Adipose tissue (tissue), 3 donors: ENCODE measurements at regions not wholly inside any gene's neighbourhood (a gene's known extent, or its start where the extent isn't known, plus 50 kb on each side); places are given as distances from the start of the nearest gene placed in this dataset.
"Not testable (repeated sequence)": the region's sequence is repeated elsewhere in the genome, so short reads cannot be mapped to it uniquely, and the experiment has no call there.

ENCODE experiments used
- H3K27ac ChIP-seq: one replicate; pipeline ENCODE4 v1.5.1; 2013; ENCODE audit warnings: low read depth, low read length
- WGBS, 3 donors: extraction: QIAGEN DNeasy Blood & Tissue Kit; methylation state at CpG; one replicate each; pipeline ENCODE4 v1.1.7; 2013; 5-methylcytosine and 5-hydroxymethylcytosine counted together
- donor health status: healthy with polysubstance abuse.
- donor health status: Bipolar disorder and iron deficiency.
- donor health status: healthy.

DNA sequence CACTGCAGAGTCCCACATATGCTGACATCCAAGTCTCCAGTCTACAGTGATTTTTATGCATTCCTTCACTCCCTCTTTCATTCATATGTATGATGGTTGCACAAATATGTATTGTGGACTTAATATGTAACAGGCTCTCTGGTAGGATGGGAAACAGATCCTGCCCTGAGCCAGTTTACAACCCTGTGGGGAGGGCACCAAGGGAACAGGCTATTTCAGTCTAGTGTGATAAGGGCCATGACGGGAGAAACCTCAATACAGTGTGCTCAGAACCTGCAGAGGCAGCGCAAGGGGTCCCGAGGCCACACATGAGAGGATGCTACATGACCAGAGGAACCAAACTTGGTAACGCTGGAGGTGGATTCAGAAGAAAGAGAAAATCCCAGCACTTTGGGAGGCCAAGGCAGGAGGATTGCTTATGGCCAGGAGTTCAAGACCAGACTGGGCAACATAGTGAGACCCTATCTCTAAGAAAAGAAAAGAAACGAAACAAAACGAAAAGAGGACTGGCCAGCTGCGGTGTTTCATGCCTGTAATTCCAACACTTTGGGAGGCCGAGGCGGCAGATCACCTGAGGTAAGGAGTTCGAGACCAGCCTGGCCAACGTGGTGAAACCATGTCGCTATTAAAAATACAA, 249.8 kb upstream of the JARID2 start:
- H3K27ac ChIP-seq = no peak overlapping the region
- WGBS, 3 donors = 87 to 97% (median 96%) methylated on average over 12 of the region's 12 CpGs

DNA sequence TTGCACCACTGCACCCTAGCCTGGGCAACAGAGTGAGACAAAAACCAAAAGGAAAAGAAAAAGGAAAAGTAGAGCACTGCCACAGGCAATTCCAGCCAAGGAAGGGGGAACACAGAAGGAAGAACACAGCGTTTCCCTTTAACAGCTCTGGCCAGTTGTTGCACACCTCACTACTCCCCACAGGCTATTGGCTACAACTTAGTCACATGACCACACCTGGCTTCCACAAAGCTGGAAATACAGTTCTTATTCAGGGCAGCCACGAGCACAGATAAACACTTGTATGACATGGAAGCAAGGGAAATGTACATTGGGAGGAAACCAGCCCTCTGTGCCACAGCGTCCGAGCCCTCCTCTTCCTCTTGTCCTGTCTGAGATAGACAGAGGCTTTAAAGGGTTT, 249.0 kb upstream of the JARID2 start:
- 54 to 68% (median 55%) methylated on average over 4 of the region's 4 CpGs for WGBS, 3 donors
- no peak overlapping the region for H3K27ac ChIP-seq

DNA sequence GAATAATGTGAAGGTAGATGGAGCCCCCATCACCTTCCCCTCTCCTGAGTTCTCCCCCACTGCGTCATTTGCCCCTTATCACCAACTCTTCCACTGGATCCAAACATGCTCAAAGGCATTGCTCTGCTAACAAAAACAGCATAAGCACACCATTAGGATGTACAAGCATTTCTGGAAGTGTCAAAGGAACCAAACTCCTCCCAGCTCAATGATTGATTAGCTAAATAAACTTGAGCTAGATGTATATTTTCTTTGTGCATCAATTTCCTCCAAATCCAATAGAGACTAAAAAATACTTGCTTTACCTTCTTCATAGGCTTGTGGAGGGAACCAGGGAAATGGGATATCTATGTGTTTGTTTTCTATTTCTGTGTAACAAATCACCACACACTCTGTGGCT, 248.4 kb upstream of the JARID2 start:
- no peak overlapping the region for H3K27ac ChIP-seq
- 79 to 89% (median 86%) methylated on average over 1 of the region's 1 CpG for WGBS, 3 donors

DNA sequence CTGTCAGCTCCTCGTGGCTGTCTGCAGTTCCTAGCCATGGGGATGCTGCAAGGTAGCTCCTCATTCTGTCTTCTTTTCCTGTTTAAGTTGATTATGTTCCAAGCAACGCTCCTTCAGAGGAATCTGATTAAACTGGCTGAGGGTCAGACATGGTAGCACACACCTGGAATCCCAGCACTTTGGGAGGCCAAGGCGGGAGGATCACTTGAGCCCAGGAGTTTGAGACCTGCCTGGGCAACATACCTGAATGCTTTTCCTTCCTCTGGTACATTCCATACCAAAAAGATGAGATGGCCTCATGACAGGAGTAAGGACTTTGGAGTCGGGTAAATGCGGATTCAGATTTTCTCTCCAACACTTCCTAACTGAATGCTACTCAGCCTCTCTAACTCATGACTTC, 246.8 kb upstream of the JARID2 start:
- 78 to 88% (median 84%) methylated on average over 5 of the region's 5 CpGs for WGBS, 3 donors
- no peak overlapping the region for H3K27ac ChIP-seq

DNA sequence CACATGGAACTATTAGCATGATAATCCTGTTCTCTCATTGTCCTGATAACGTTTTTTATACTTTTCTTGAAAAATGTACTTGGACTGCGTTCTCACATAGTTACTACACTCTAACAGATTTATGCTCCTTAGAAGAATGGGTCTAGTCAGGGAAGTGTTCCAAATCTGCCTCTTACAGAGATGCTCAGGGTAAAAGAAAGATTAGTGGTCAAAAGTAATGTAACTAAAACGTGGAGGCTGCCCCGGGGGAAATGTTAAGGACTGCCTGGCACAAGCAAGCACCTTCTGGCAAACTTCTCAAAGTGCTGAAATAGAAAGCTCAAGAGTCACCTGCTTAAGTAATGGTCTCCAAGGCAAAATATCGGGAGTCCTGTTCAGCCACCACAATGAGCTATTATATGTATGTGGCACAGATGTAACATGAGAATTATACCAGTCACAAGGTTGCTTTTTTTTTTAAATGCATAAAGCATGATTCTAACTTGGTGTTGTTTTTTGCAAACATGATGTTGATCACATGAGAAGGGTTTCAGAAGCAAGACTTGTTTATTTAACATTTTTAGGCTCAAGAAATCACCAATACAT, 244.5 kb upstream of the JARID2 start:
- 63 to 64% (median 64%) methylated on average over 5 of the region's 5 CpGs for WGBS, 3 donors
- no peak overlapping the region for H3K27ac ChIP-seq

DNA sequence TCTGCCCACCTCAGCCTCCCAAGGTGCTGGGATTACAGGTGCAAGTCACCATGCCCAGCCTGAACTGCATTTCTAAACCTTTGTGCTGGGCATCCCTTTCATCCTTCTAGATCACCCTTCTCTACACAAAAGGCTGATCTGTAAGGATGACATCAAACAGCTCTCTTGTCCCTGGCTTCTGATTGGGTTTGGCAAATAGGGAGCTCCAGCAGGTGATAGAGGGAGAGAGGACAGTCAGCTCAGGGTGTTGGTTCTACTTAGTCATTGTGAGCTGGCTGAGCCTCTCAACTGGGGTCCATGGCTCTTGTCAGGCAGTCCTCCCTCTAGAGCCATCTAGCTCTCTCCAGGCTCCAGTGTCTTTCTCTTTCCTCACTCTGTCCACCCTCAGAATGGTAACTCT, 237.6 kb upstream of the JARID2 start:
- H3K27ac ChIP-seq = no peak overlapping the region

DNA sequence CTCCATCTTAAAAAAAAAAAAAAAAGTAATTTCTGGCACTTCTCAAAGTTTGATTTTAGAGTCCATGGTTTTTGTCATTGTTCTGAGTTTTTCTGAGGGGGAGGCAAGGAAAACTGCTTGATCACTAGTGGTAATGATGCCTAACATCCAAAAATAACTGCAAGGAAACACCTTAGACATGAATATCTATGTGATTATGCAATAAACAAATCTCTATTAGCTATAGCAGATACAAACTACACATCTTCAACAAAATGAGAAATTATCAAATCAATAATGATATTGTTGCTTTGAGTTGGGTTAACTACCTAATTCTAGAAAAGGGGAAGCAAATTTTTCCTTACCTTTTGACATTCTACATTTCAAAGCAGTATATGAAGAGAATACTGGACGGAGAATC, 230.9 kb upstream of the JARID2 start:
- 83 to 100% (median 93%) methylated on average over 1 of the region's 1 CpG for WGBS, 3 donors
- no peak overlapping the region for H3K27ac ChIP-seq

DNA sequence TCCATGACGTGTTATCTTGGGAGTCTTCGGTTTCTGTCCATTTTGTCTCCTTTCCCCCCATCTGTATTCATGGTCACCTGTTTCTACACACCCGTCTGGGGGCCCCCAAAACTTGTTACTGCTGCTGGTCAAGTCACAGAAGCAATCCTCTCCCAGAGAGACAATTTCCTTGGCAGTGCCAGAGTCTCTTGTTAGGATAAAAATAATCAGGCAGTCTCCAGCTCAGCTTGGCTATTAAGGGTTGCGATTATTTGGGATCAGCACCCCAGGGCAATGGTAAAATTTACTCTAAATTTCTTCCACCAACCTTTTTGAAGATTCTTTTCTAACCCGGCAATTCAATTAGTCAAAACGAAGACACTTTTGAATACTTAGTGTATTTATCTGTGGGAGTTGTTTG, 229.1 kb upstream of the JARID2 start:
- WGBS, 3 donors = 60 to 72% (median 69%) methylated on average over 6 of the region's 6 CpGs
- no peak overlapping the region for H3K27ac ChIP-seq

DNA sequence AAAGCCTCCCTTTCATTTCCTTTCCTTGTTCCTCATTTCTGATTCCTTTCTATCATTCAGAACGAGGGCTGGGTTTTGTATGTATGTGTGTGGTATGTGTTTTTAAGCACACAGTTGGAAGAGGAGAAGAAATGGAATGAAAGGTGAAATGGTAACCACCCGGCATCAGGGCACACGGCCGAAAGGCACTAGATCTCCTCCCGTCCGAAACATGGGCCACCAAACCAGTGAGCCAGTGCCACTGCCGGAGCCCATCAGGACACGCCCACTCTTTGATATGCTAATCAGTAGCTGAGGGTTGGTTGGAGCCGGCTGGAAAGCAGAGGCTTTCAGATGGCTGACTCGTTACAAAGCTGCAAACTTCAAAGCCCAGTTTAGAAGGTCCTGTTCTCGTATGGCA, 228.6 kb upstream of the JARID2 start:
- WGBS, 3 donors = 28 to 45% (median 43%) methylated on average over 11 of the region's 11 CpGs
- H3K27ac ChIP-seq = no peak overlapping the region

DNA sequence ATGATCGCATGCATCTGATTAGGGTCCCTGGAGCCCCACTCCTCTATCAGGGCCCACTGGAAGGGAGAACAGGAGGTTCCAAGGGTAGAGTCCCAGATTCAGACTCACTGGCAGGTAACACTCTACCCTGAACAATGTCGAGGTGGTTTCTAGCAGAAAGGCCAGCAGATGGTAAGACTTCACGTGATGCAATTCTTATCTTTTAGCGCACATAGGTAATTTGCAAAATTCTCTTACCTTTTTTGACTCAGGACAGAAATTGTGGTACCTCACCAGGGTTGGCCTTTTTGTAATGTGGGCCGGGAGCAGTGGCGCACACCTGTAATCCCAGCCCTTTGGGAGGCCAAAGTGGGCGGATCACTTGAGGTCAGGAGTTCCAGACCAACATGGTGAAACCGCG, 228.1 kb upstream of the JARID2 start:
- WGBS, 3 donors = 91 to 95% (median 94%) methylated on average over 9 of the region's 9 CpGs

DNA sequence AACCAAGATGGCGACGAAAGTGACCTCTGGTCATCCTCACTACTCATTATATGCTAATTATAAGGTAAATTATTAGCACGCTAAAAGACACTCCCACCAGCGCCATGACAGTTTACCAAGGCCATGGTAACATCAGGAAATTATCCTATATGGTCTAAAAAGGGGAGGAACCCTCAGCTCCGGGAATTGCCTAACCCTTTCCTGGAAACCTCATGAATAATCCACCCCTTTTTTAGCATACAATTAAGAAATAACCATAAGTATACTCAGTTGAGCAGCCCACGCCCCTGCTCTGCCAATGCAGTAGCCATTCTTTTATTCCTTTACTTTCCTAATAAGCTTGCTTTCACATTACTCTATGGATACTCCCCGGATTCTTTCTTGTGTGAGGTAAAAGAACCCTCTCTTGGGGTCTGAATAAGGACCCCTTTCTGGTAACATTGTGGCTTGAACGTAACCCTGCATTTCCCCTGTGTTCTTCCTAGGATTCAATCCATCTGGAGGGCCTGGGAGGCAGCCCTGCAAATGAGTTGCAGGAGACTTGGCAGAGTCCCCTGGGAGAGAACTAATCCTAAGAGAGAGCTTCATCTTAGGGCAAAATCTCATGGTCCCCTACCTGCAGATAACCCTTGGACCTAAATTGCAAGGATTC, 225.6 kb upstream of the JARID2 start:
- H3K27ac ChIP-seq = no peak overlapping the region
- 88 to 95% (median 91%) methylated on average over 8 of the region's 8 CpGs for WGBS, 3 donors

More for the DNA sequence above, 228.1 kb upstream of the JARID2 start:
- no peak overlapping the region for H3K27ac ChIP-seq

DNA sequence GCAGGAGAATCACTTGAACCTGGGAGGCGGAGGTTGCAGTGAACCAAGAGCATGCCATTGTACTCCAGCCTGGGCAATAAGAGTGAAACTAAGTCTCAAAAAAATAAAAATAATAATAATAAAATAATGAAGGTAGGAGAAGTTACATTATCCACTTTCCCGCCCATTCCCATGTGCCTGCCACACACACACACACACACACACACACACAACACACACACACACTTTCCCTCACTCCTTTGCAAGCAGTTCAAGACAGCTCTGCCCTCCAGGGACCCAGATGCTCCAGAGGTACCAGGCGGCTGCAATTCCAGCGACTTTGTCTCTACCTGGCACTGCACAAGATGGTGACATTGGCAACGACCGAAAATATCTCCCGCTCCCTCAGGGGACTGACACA, 224.8 kb upstream of the JARID2 start:
- 78 to 86% (median 83%) methylated on average over 7 of the region's 7 CpGs for WGBS, 3 donors

DNA sequence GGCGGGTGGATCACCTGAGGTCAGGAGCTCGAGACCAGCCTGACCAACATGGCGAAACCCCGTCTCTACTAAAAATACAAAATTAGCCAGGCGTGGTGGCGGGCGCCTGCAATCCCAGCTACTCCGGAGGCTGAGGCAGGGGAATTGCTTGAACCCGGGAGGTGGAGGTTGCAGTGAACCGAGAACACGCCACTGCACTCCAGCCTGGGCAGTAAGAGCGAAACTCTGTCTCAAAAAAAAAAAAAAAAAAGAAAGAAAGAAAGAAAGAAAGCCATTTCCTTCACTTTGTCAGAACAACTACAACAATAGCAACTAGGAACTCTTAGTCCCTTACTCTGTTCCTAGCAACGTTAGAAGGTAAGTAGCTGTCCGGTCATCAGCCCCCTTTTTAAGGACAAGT, 222.9 kb upstream of the JARID2 start:
- H3K27ac ChIP-seq = not testable (repeated sequence)
- WGBS, 3 donors = 91 to 94% (median 92%) methylated on average over 14 of the region's 14 CpGs

More for the DNA sequence above, 224.8 kb upstream of the JARID2 start:
- H3K27ac ChIP-seq = no peak overlapping the region

DNA sequence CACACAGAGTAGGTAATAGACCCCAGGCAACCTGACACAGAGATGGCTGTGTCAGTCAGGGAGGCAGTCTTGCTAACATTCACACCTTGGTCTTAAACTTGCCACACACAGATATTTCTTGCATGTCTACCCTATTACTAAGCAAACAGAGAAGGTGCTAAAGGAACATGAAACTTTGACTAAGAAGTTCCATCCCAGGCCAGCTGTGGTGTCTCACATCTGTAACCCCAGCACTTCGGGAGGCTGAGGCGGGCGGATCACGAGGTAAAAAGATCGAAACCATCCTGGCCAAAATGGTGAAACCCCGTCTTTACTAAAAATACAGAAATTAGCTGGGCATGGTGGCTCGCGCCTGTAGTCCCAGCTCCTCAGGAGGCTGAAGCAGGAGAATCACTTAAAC, 222.4 kb upstream of the JARID2 start:
- WGBS, 3 donors = 83 to 95% (median 89%) methylated on average over 8 of the region's 8 CpGs
- no peak overlapping the region for H3K27ac ChIP-seq

DNA sequence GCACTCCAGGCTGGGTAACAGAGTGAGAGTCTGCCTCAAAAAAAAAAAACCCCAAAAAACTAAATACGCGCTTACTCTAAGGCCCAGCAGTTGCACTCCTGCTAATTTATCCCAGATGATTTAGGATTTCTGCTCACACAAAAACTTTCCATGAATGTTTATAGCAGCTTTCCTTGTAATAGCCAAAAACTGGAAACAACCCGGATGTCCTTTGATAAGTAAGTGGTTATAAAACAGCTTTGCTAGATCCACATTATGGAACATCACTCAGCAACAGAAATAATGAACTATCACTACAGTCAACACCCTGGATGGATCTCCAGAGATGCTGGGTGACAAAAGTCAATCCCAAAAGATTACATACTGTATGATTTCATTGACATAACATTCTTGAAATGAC, 220.4 kb upstream of the JARID2 start:
- 63 to 92% (median 75%) methylated on average over 3 of the region's 3 CpGs for WGBS, 3 donors
- H3K27ac ChIP-seq = no peak overlapping the region

DNA sequence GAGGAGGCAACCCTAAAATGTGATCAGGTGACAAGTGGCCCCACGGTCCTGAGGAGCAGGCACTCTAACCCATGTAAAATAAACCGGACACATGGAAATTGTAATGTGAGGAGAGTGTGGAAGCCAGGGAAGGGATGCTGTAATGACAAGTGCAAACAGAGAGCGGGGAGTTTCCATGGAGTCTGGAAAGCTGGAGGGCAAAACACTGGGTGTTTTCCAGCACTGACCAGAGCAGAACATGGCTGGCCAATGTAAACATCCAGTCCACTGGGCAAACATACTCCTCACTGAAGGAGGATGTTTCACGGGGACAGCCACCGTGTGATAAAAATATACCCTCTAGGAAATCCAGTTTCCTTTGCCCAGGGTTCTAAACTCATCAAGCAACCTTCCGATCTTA, 219.0 kb upstream of the JARID2 start:
- H3K27ac ChIP-seq = no peak overlapping the region
- 29 to 69% (median 67%) methylated on average over 6 of the region's 6 CpGs for WGBS, 3 donors

DNA sequence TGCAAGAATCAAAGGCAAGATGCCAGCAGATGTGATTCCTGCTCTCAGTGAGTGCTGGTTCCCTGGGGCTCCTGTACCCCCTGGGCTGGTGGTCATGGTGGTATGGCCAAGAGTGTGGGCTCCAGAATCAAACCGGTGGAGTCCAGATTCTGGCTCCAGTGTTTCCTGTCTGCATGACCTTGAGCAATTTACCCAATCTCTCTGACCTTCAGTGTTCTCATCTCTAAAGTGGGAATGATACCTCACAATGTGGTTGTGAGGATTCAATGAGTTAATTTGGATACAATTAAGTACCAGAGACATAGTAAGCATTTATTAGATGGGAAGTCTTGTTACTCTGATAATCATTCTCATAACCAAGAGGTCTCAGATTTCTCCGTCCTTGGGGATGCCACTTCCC, 218.4 kb upstream of the JARID2 start:
- WGBS, 3 donors = 84 to 94% (median 90%) methylated on average over 2 of the region's 2 CpGs

DNA sequence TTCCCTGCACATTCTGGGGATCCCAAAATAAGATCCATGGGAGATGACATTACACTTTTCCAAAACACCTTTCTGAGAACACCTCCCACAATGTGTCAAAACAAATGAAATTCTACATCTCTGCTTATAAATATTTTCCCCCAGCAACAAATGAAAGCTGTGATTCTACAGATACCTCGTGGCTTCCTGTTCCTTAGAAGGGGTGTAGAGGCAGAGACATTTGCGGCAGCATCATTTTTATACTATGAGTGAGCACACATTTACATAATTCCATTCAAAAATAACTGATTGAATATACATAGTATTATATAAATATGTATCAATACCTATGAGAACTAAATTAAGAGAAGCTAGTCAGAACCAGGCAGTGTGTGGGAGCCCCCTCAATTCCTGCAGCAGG, 213.9 kb upstream of the JARID2 start:
- whole genome bisulfite sequencing, 3 donors = 76 to 78% (median 78%) methylated on average over 2 of the region's 2 CpGs
- H3K27ac ChIP-seq = no peak overlapping the region

More for the DNA sequence above, 218.4 kb upstream of the JARID2 start:
- no peak overlapping the region for H3K27ac ChIP-seq

DNA sequence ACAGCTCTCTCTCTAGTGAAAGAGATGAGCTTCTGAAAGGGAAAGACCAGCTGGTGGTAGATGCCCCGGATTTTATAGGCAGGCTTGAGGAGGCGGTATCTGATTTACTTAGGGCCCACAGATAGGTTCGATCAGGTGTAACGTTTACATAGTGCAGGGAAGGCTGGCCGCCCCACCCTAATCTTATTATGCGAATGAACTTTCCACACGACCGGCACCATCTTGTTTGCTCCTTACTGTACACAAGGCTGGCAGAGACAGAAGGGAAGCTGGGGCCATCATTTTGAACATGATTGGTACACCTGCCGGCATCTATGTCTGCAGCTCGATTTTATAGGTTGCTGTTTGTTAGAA, 212.0 kb upstream of the JARID2 start:
- H3K27ac ChIP-seq = no peak overlapping the region
- WGBS, 3 donors = 70 to 92% (median 82%) methylated on average over 10 of the region's 10 CpGs

DNA sequence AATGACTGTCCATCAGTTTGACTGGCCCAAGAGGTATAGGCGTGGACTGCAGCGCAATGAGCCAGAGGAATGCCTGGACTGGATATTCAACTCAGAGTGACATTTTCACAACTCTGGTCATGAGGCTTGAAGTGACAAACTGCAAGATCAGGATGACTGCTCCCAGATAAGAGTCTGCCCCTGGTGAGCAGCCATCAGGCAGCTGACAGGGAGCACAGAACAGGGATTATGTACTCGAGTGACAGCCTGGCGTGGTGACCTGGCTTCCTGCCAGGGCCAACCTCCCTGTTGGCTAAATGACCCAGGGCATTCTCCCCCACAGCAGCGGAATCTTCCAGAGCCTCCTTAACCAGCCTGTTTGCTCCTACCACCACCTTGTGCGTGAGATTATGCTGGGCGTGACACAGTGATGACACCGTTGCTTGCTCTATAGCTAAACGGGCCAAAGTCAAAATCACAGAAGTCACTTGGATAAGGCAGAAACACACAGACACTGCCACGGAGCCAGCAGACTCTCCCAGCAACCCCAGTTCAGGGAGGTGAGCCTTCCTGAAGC, 209.1 kb upstream of the JARID2 start:
- H3K27ac ChIP-seq = no peak overlapping the region

More for the DNA sequence above, 209.1 kb upstream of the JARID2 start:
- 37 to 70% (median 60%) methylated on average over 10 of the region's 10 CpGs for WGBS, 3 donors
